ENCODE measurements at regions not wholly inside any gene's neighbourhood (a gene's known extent, or its start where the extent isn't known, plus 50 kb on each side); places are given as distances from the start of the nearest gene placed in this dataset.

- no peak overlapping the region for H3K4me3 ChIP-seq (ENCODE audit: low read depth in 1 of 2, low read length in 2 of 2)
- H3K27ac ChIP-seq (ENCODE audit: low read length), result no peak overlapping the region
- no peaks in the 10 kb centered on the region for H3K36me3 ChIP-seq (ENCODE audit: control insufficient read depth in 1 of 2, insufficient read depth in 2 of 2, low read length in 2 of 2)
- H3K9me3 ChIP-seq (ENCODE audit: control insufficient read depth in 1 of 2, low read length in 2 of 2), result no peaks in the 10 kb centered on the region
- no peaks in the 10 kb centered on the region for H3K27me3 ChIP-seq (ENCODE audit: low read depth, low read length)
- no peaks in the 10 kb centered on the region for H3K4me1 ChIP-seq (ENCODE audit: control insufficient read depth in 1 of 2, insufficient read depth in 2 of 2, low read length in 2 of 2)
Measured at GRCh38 chr4:115850799-115851509, 737.5 kb upstream of the NDST4 start.

- no peak overlapping the region for H3K27ac ChIP-seq (ENCODE audit: low read length)
- no peaks in the 10 kb centered on the region for H3K36me3 ChIP-seq (ENCODE audit: control insufficient read depth in 1 of 2, insufficient read depth in 2 of 2, low read length in 2 of 2)
- H3K27me3 ChIP-seq (ENCODE audit: low read depth, low read length), result no peaks in the 10 kb centered on the region
Measured at GRCh38 chr4:115844180-115844579, 730.8 kb upstream of the NDST4 start.

GRCh38 chr4:115841871-115842270, 728.5 kb upstream of the NDST4 start:
- no peaks in the 10 kb centered on the region for H3K27me3 ChIP-seq (ENCODE audit: low read depth, low read length)
- peaks cover 0 to 4% of the 10 kb centered on the region in 2 donors for H3K9me3 ChIP-seq (ENCODE audit: control insufficient read depth in 1 of 2, low read length in 2 of 2)
- H3K4me1 ChIP-seq (ENCODE audit: control insufficient read depth in 1 of 2, insufficient read depth in 2 of 2, low read length in 2 of 2), result no peaks in the 10 kb centered on the region
- H3K27ac ChIP-seq (ENCODE audit: low read length), result no peak overlapping the region
- no peak overlapping the region for H3K4me3 ChIP-seq (ENCODE audit: low read depth in 1 of 2, low read length in 2 of 2)
- no peaks in the 10 kb centered on the region for H3K36me3 ChIP-seq (ENCODE audit: control insufficient read depth in 1 of 2, insufficient read depth in 2 of 2, low read length in 2 of 2)

More at GRCh38 chr4:115844180-115844579, 730.8 kb upstream of the NDST4 start:
- Histone ChIP-seq H3K4me1 (ENCODE audit: control insufficient read depth in 1 of 2, insufficient read depth in 2 of 2, low read length in 2 of 2) (no peaks in the 10 kb centered on the region), H3K4me3 (ENCODE audit: low read depth in 1 of 2, low read length in 2 of 2) (no peak overlapping the region), H3K9me3 (ENCODE audit: control insufficient read depth in 1 of 2, low read length in 2 of 2) (peaks cover 0 to 3% of the 10 kb centered on the region in 2 donors)

GRCh38 chr4:115834441-115834840, 721.0 kb upstream of the NDST4 start:
- no peaks in the 10 kb centered on the region for H3K27me3 ChIP-seq (ENCODE audit: low read depth, low read length)
- no peak overlapping the region for H3K27ac ChIP-seq (ENCODE audit: low read length)
- peaks cover 0 to 10% of the 10 kb centered on the region in 2 donors for H3K9me3 ChIP-seq (ENCODE audit: control insufficient read depth in 1 of 2, low read length in 2 of 2)
- no peaks in the 10 kb centered on the region for H3K36me3 ChIP-seq (ENCODE audit: control insufficient read depth in 1 of 2, insufficient read depth in 2 of 2, low read length in 2 of 2)
- no peak overlapping the region for H3K4me3 ChIP-seq (ENCODE audit: low read depth in 1 of 2, low read length in 2 of 2)
- H3K4me1 ChIP-seq (ENCODE audit: control insufficient read depth in 1 of 2, insufficient read depth in 2 of 2, low read length in 2 of 2), result no peaks in the 10 kb centered on the region

- H3K9me3 ChIP-seq (ENCODE audit: control insufficient read depth in 1 of 2, low read length in 2 of 2), result no peaks in the 10 kb centered on the region
- H3K27ac ChIP-seq (ENCODE audit: low read length), result no peak overlapping the region
- H3K4me1 ChIP-seq (ENCODE audit: control insufficient read depth in 1 of 2, insufficient read depth in 2 of 2, low read length in 2 of 2), result no peaks in the 10 kb centered on the region
- H3K4me3 ChIP-seq (ENCODE audit: low read depth in 1 of 2, low read length in 2 of 2), result no peak overlapping the region
- no peaks in the 10 kb centered on the region for H3K27me3 ChIP-seq (ENCODE audit: low read depth, low read length)
- H3K36me3 ChIP-seq (ENCODE audit: control insufficient read depth in 1 of 2, insufficient read depth in 2 of 2, low read length in 2 of 2), result no peaks in the 10 kb centered on the region
Measured at GRCh38 chr4:115824630-115825029, 711.2 kb upstream of the NDST4 start.

GRCh38 chr4:115803825-115804224, 690.4 kb upstream of the NDST4 start:
- Histone ChIP-seq H3K9me3 (ENCODE audit: control insufficient read depth in 1 of 2, low read length in 2 of 2) (no peaks in the 10 kb centered on the region), H3K36me3 (ENCODE audit: control insufficient read depth in 1 of 2, insufficient read depth in 2 of 2, low read length in 2 of 2) (no peaks in the 10 kb centered on the region), H3K27me3 (ENCODE audit: low read depth, low read length) (no peaks in the 10 kb centered on the region), H3K27ac (ENCODE audit: low read length) (no peak overlapping the region), H3K4me1 (ENCODE audit: control insufficient read depth in 1 of 2, insufficient read depth in 2 of 2, low read length in 2 of 2) (no peaks in the 10 kb centered on the region), H3K4me3 (ENCODE audit: low read depth in 1 of 2, low read length in 2 of 2) (no peak overlapping the region)

GRCh38 chr4:115790812-115791211, 677.4 kb upstream of the NDST4 start:
- Histone ChIP-seq H3K27me3 (ENCODE audit: low read depth, low read length) (no peaks in the 10 kb centered on the region), H3K27ac (ENCODE audit: low read length) (no peak overlapping the region), H3K4me3 (ENCODE audit: low read depth in 1 of 2, low read length in 2 of 2) (no peak overlapping the region), H3K4me1 (ENCODE audit: control insufficient read depth in 1 of 2, insufficient read depth in 2 of 2, low read length in 2 of 2) (no peaks in the 10 kb centered on the region), H3K36me3 (ENCODE audit: control insufficient read depth in 1 of 2, insufficient read depth in 2 of 2, low read length in 2 of 2) (no peaks in the 10 kb centered on the region), H3K9me3 (ENCODE audit: control insufficient read depth in 1 of 2, low read length in 2 of 2) (no peaks in the 10 kb centered on the region)

- H3K27me3 ChIP-seq (ENCODE audit: low read depth, low read length), result no peaks in the 10 kb centered on the region
- no peaks in the 10 kb centered on the region for H3K9me3 ChIP-seq (ENCODE audit: control insufficient read depth in 1 of 2, low read length in 2 of 2)
- no peaks in the 10 kb centered on the region for H3K4me1 ChIP-seq (ENCODE audit: control insufficient read depth in 1 of 2, insufficient read depth in 2 of 2, low read length in 2 of 2)
- H3K4me3 ChIP-seq (ENCODE audit: low read depth in 1 of 2, low read length in 2 of 2), result no peak overlapping the region
- H3K36me3 ChIP-seq (ENCODE audit: control insufficient read depth in 1 of 2, insufficient read depth in 2 of 2, low read length in 2 of 2), result no peaks in the 10 kb centered on the region
- no peak overlapping the region for H3K27ac ChIP-seq (ENCODE audit: low read length)
Measured at GRCh38 chr4:115781528-115782146, 668.2 kb upstream of the NDST4 start.

- H3K27me3 ChIP-seq (ENCODE audit: low read depth, low read length), result no peaks in the 10 kb centered on the region
- no peaks in the 10 kb centered on the region for H3K36me3 ChIP-seq (ENCODE audit: control insufficient read depth in 1 of 2, insufficient read depth in 2 of 2, low read length in 2 of 2)
- no peaks in the 10 kb centered on the region for H3K4me1 ChIP-seq (ENCODE audit: control insufficient read depth in 1 of 2, insufficient read depth in 2 of 2, low read length in 2 of 2)
- no peaks in the 10 kb centered on the region for H3K9me3 ChIP-seq (ENCODE audit: control insufficient read depth in 1 of 2, low read length in 2 of 2)
- no peak overlapping the region for H3K27ac ChIP-seq (ENCODE audit: low read length)
- H3K4me3 ChIP-seq (ENCODE audit: low read depth in 1 of 2, low read length in 2 of 2), result no peak overlapping the region
Measured at GRCh38 chr4:115780835-115781234, 667.4 kb upstream of the NDST4 start.

- Histone ChIP-seq H3K27ac (ENCODE audit: low read length) (no peak overlapping the region), H3K36me3 (ENCODE audit: control insufficient read depth in 1 of 2, insufficient read depth in 2 of 2, low read length in 2 of 2) (no peaks in the 10 kb centered on the region), H3K9me3 (ENCODE audit: control insufficient read depth in 1 of 2, low read length in 2 of 2) (no peaks in the 10 kb centered on the region), H3K27me3 (ENCODE audit: low read depth, low read length) (no peaks in the 10 kb centered on the region), H3K4me3 (ENCODE audit: low read depth in 1 of 2, low read length in 2 of 2) (no peak overlapping the region), H3K4me1 (ENCODE audit: control insufficient read depth in 1 of 2, insufficient read depth in 2 of 2, low read length in 2 of 2) (no peaks in the 10 kb centered on the region)
Measured at GRCh38 chr4:115780268-115780667, 666.8 kb upstream of the NDST4 start.

- H3K4me3 ChIP-seq (ENCODE audit: low read depth in 1 of 2, low read length in 2 of 2), result no peak overlapping the region
- no peaks in the 10 kb centered on the region for H3K4me1 ChIP-seq (ENCODE audit: control insufficient read depth in 1 of 2, insufficient read depth in 2 of 2, low read length in 2 of 2)
- H3K27me3 ChIP-seq (ENCODE audit: low read depth, low read length), result no peaks in the 10 kb centered on the region
Measured at GRCh38 chr4:115770046-115770543, 656.7 kb upstream of the NDST4 start.

More at GRCh38 chr4:115770046-115770543, 656.7 kb upstream of the NDST4 start:
- no peaks in the 10 kb centered on the region for H3K9me3 ChIP-seq (ENCODE audit: control insufficient read depth in 1 of 2, low read length in 2 of 2)
- H3K27ac ChIP-seq (ENCODE audit: low read length), result no peak overlapping the region
- H3K36me3 ChIP-seq (ENCODE audit: control insufficient read depth in 1 of 2, insufficient read depth in 2 of 2, low read length in 2 of 2), result no peaks in the 10 kb centered on the region
